ENCODE measurements at regions not wholly inside any gene's neighbourhood (a gene's known extent, or its start where the extent isn't known, plus 50 kb on each side); places are given as distances from the start of the nearest gene placed in this dataset.
"Not testable (repeated sequence)": the region's sequence is repeated elsewhere in the genome, so short reads cannot be mapped to it uniquely, and the experiment has no call there.

- DNase-seq (ENCODE audit: low read depth), result no peak
Observed at GRCh38 chr9:745761-746380, 95.6 kb upstream of the DMRT1 start.

DNA sequence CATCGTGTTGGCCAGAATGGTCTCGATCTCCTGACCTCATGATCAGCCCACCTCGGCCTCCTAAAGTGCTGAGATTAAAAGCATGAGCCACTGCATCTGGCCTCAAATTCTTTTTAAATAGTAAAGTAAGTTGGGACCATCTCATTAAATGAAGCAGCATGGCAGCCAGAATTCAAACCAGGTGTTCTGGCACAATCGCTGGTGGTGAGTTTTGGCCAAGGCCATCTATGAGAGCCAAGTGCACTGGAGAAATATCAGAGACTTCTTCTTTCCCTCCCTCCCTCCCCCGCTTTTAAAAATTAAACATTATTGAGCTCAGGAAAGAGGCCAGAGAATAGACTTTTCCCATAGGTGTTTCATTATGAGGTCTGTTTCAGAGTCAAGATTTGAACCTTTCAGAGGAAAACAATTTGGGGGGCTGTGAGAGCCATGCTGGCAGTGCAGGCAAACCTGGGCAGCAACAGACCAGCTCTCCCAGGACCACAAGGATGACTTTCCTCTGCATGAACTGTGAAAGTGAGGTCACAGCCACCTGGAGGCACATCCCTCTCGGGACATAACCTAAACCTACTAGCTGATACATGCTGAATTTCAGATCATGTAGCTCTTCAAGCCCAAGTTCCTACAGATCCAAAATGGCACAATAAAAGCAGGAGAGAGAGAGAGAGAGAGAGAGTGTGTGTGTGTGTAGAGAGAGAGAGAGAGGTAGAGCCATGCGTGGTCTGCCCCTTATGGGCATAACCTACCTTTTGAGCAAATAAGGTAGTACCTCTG lies 94.6 kb upstream of the DMRT1 start:
- no peak for DNase-seq (ENCODE audit: low read depth)

DNA sequence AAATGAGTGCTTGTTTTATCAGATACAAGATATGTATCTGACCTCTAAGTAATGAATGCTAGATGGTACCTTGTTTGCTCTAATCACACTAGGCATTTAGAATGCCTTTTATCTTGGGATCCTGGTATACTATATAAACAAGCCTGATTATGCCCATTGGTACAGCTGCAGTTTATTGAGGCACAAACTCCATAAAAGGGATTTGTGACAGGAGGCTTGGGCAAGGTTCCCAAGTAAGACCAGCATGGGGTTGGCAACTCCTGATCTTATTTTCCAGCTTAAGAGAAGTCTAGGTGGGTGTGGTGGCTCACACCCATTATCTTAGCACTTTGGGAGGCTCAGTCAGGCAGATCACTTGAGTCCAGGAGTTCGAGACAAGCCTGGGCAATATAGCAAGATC lies 93.9 kb upstream of the DMRT1 start:
- no peak for DNase-seq (ENCODE audit: low read depth)

- no peak for DNase-seq (ENCODE audit: low read depth)
Observed at GRCh38 chr9:748861-749497, 92.5 kb upstream of the DMRT1 start.

- DNase-seq (ENCODE audit: low read depth), result no peak
Observed at GRCh38 chr9:749716-750115, 91.8 kb upstream of the DMRT1 start.

GRCh38 chr9:750249-750967 lies 91.1 kb upstream of the DMRT1 start:
- no peak for DNase-seq (ENCODE audit: low read depth)

DNA sequence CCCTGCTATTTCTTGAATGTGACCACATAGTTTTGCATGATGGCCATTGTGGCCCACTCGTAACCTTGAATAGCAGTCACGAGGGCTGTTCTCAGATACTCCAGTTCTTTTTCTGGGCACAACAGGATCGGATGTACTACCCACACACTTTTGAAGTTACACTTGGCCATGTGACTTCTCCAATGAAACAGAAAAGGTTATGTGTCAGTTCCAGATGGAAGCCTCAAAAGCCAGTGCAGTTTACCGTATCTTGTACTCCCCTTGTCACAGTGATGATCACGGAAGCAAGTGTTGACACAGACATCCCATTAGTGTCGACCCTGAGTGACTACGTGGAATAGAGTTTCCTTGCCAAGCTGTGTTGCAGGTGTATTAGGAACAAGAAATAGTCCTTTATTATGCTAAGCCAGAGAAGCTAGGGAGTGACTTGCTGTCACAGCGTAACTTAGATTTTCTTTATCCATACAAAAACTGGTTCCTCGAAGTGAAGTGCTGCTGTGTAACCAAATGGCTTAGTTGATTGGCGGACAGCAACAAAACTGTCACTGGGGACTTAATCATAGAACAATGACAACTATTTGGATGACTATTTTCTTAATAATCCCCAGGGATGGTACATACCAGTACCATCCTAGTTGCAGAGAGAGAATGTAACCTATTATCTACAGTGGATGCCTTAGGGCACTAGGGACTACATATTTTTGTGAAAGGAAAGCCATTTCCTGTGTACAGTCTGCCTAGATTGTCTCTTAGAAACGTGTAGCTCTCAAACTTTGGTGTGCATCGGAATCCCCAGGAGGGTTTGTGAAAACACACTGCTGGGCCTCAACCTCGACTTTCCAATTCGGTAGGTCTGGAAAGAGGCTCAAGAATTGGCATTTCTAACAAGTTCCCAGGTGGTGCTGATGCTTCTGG lies 90.1 kb upstream of the DMRT1 start:
- no peak for DNase-seq (ENCODE audit: low read depth)

GRCh38 chr9:752201-752600 lies 89.3 kb upstream of the DMRT1 start:
- DNase-seq (ENCODE audit: low read depth), result no peak

DNA sequence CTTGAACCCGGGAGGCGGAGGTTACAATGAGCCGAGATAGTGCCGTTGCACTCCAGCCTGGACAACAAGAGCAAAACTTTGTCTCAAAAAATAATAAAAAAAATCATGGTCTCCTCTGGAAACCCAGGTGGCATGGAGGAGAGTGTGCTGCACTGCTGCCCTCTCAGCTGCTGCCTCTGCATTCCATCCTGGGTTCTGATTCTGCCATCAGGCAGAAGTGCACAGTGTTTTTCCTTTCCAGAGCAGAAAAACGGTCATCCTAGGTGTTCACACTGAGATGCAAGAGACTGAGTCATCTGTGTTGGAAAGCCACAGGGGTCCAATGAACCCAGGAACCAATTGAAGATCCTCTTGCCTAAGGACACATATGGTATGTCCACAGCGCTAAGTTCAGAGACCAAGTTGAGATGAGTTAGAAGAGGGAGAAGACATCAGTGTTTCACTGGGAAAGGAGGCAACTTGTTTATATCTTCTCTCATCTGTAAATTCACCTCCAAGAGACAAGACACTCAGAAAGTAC lies 88.8 kb upstream of the DMRT1 start:
- DNase-seq (ENCODE audit: low read depth), result no peak

GRCh38 chr9:753734-754133 lies 87.8 kb upstream of the DMRT1 start:
- not testable (repeated sequence) for DNase-seq (ENCODE audit: low read depth)

DNA sequence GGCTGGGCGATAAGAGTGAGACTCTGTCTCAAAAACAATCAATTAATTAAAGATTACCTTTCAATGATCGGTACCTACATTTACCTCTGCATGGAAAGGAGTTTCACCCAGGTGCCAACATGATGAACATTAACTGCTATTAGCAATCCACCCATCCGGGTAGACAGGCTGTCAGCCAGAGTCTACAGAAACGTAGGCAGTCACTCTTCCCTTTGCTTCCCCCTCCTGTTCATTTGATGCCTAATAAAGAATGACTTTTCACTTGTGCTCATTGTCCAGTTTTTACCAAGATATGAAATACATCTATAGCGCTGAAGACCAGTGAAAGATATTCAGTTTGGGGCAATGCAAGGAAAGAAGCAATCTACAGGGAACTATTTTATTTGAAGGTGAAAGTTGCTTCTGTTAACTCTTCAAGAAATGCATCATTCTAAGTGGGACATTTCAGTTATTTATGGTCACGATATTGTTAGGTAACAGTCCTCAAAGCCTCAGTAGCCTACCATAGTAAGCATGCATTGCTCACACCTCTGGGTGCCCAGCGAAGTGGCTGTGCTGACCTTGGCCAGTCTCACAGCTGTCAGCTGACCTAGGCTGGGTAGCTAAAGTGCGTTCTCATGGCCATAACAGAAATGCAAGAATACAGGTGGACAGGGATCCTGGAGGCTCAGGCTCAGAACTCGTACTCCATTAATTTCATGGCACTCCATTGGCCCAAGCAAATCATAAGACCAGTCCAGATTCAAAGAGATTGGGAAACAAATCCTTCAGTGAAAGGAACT lies 87.2 kb upstream of the DMRT1 start:
- no peak for DNase-seq (ENCODE audit: low read depth)

GRCh38 chr9:755454-756381 lies 85.8 kb upstream of the DMRT1 start:
- no peak for DNase-seq (ENCODE audit: low read depth)

DNA sequence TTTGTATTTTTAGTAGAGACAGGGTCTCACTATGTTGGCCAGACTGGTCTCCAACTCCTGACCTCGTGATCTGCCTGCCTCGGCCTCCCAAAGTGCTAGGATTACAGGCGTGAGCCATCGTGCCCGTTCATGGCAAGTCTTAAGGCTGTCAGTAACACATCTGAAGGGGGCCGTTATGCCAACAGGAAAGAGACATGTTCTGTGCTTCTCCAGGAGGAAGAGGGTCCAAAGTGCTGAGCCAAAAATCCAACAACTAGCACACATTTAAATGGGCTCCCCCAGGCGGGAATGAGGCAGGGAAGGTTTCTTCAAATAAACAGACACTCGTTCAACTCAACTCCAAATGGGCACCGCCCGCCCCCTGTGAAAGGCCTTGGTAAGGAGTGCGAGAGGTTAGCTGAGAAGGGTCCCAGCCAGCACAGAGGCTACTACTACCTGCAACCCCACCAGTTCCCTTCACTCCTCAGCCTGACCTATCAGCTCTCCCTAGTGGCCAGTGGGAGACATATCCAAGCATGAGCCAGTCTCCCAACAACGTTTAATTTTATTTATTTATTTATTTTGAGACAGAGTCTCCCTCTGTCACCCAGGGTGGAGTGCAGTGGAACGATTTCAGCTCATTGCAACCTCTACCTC lies 84.1 kb upstream of the DMRT1 start:
- no peak for DNase-seq (ENCODE audit: low read depth)

DNA sequence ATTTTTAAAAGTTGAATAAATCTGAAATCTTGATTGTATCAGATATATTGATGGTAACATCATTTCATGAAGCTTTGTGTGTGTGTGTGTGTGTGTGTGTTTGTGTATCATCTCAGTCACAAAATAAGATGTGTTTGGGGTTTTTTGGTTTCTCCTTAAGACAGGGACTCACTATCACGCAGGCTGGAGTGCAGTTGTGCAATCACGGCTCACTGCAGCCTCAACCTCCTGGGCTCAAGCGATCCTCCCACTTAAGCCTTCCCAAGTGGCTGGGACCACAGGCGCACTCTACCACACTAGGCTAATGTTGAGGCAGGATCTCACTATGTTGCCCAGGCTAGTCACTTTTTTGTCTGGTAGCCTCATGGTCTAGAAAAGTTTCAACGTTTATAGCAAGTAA lies 83.4 kb upstream of the DMRT1 start:
- DNase-seq (ENCODE audit: low read depth), result no peak

DNA sequence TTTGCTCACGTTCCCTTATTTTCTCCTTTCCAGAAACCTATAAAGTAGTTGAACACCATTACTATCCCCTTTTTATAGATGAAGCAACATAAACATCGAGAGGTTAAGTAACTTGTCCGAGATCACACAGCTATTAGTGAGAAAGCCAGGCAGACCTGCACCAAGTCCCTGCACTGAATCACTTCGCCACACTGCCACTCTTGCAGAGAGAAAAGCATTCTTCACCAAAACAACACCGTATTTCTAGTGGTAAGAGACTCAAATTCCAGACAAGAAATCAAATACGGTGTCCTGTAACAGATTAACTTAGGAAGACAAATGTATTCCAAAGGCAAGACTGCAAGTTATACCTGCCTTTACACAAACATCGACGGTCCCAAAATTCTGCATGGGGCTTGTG lies 82.0 kb upstream of the DMRT1 start:
- DNase-seq (ENCODE audit: low read depth), result no peak

DNA sequence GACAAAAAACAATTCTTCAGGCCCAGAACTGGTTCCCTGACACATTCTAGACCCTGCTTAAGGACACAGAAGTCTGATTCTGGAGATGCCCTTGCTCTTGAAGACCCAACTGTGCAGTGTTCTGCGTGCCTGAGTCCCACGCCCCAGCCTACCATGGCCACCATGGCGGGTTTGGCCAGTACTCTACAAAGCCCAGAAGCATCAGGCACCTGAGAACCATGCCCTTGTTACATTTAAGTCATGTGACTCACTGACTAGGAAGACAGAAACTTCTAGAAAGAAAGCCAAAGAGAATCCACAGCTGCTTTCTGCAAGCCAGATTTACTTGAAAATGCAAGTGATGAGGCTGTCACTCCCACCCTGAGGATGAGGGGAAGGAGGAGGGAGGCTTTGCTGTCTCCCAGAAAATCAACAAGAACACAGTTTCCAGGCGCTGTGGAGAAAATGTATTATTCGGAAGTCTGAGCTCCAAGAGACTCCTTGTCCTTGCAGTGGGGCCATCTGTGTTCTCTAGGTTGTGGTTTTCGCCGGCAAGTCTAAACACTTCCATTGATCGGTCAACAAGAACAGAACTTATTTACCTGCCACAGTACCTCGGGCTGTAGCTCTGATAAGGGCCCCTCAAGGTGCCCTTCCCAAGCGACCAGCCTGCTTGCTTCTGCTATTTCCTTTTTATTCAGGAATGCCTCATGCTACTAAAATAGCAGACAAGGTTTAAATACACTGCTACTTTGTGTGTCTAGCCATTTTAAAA lies 81.3 kb upstream of the DMRT1 start:
- no peak for DNase-seq (ENCODE audit: low read depth)

- no peak for DNase-seq (ENCODE audit: low read depth)
Observed at GRCh38 chr9:761176-761792, 80.2 kb upstream of the DMRT1 start.

Data from stimulated activated CD8-positive, alpha-beta memory T cell treated with anti-CD3 and anti-CD28 coated beads, Interleukin-15, amount 100 ng/mL, for 24 hours (primary cell).